Tibial artery (tissue), 4 donors: ENCODE measurements at regions not wholly inside any gene's neighbourhood (a gene's known extent, or its start where the extent isn't known, plus 50 kb on each side); places are given as distances from the start of the nearest gene placed in this dataset.

Experiments
- DNase-seq, 2 donors: peaks; one replicate each; pipeline ENCODE4 v3.0.0-alpha.2; 2019
- H3K27ac ChIP-seq, 2 donors: fragments of 200-600 bp; sonication (generic) in 1 of 2; 1 replicate in 1 of 2; 2 replicates in 1 of 2; pipeline ENCODE4 v1.5.1; 2018 to 2019; ENCODE audit warnings: mild to moderate bottlenecking in 1 of 2
- H3K27me3 ChIP-seq, 2 donors: fragments of 200-600 bp; sonication (generic) in 1 of 2; one replicate each; pipeline versions ENCODE4 v1.5.1 to v1.6.0; 2016 to 2019
- H3K36me3 ChIP-seq, 3 donors: fragments of 200-600 bp; sonication (generic) in 2 of 3; one replicate each; pipeline ENCODE4 v1.5.1; 2016 to 2019; ENCODE audit warnings: mild to moderate bottlenecking in 2 of 3
- H3K4me1 ChIP-seq, 4 donors: fragments of 200-600 bp; sonication (generic) in 2 of 4; 1 replicate in 3 of 4; 2 replicates in 1 of 4; pipeline ENCODE4 v1.5.1; 2016 to 2019
- H3K4me3 ChIP-seq, 2 donors: fragments of 200-600 bp; sonication (generic) in 1 of 2; 1 replicate in 1 of 2; 2 replicates in 1 of 2; pipeline ENCODE4 v1.5.1; 2018 to 2019; ENCODE audit warnings: mild to moderate bottlenecking in 2 of 2
- H3K9me3 ChIP-seq, 3 donors: fragments of 200-600 bp; sonication (generic) in 1 of 3; one replicate each; pipeline ENCODE4 v1.5.1; 2016 to 2019
- CTCF ChIP-seq, 2 experiments: fragments of 200-600 bp in 1 of 2; fragments of 450-650 bp in 1 of 2; IDR thresholded peaks; one replicate each; pipeline ENCODE4 v1.5.1; 2017 to 2019; ENCODE audit warnings: antibody characterized with exemption in 2 of 2, mild to moderate bottlenecking in 1 of 2, moderate library complexity in 1 of 2
- intact Hi-C: fragments of 100-400 bp; cut with DNase I; formaldehyde crosslinking; loops from one replicate; pipeline ENCODE4 v1.15.0; 2023; ENCODE audit warnings: low total_unique reads

DNA sequence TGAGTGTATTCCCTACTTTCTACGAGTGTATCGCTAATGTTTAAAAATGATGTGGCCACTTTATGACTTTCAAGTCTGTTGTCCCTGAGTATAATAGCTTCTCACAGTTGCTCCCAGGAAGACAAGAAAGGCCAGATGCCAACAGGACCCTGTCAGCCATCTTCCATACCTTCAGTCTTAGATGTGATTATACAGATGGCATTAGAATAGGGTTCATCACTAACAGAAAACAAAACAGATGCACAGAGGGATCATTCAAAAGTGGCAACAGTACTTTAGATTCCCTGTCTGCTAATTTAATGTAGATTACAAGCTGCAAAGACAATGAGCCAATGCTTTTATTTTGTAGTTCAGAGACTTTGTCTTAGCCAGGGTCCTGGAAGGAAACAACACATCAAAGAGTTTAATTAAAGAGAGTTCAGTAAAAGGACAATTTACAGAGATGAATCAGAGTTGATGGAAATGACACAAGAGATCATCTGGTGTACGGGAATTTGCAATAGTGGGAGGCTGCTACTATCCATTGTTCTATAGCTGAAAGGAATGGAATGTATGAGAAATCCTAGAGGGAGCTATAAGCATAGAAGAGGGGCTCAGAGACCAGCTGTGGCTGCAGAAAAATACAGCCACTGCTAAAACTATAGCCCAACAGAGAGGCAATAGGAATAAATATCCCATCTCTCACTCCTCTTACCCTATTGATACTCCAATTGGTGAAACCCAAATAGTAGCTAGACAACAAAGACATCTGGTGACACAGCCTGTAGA is 393.7 kb upstream of the SMC2 start:
- Histone ChIP-seq H3K4me3 (no peak overlapping the region), H3K4me1 (no peaks in the 10 kb centered on the region), H3K27me3 (no peaks in the 10 kb centered on the region), H3K27ac (no peak overlapping the region), H3K36me3 (no peaks in the 10 kb centered on the region), H3K9me3 (no peaks in the 10 kb centered on the region)
- no peak for TF ChIP-seq CTCF (IDR thresholded peaks at IDR 0.05)
- no peak for DNase-seq
- intact Hi-C loops, result no loop called here

- Histone ChIP-seq H3K27me3 (no peaks in the 10 kb centered on the region), H3K4me1 (no peaks in the 10 kb centered on the region), H3K27ac (no peak overlapping the region), H3K36me3 (no peaks in the 10 kb centered on the region), H3K4me3 (no peak overlapping the region), H3K9me3 (no peaks in the 10 kb centered on the region)
- intact Hi-C loops, result no loop called here
- no peak for DNase-seq
- no peak for TF ChIP-seq CTCF (IDR thresholded peaks at IDR 0.05)
Measured at GRCh38 chr9:103702572-103702971, 391.5 kb upstream of the SMC2 start.

DNA sequence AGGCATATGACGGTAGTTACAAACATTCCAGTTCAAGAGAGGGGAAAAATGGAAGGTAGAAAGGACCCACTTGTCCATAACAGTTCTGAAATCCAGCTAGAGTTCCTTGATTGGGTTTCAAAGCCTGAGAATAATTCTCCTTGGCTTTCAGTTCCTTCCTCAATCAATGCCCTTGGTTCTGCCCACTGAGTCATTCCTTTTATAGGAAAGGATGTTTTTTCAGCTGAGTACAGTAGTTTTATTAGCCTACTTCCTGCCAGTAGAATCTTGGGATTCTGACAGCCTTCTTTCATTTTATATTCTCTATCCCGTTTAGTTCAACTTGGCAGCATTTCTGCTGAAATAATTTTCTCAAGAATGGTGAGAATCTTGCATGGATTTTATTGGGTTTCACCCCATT is 386.9 kb upstream of the SMC2 start:
- H3K27me3 ChIP-seq, result no peaks in the 10 kb centered on the region
- intact Hi-C loops, result no loop called here
- no peaks in the 10 kb centered on the region for H3K9me3 ChIP-seq
- no peak overlapping the region for H3K4me3 ChIP-seq
- H3K4me1 ChIP-seq, result no peaks in the 10 kb centered on the region
- TF ChIP-seq CTCF (IDR thresholded peaks at IDR 0.05), result no peak
- DNase-seq, result no peak
- no peaks in the 10 kb centered on the region for H3K36me3 ChIP-seq
- H3K27ac ChIP-seq, result no peak overlapping the region

DNA sequence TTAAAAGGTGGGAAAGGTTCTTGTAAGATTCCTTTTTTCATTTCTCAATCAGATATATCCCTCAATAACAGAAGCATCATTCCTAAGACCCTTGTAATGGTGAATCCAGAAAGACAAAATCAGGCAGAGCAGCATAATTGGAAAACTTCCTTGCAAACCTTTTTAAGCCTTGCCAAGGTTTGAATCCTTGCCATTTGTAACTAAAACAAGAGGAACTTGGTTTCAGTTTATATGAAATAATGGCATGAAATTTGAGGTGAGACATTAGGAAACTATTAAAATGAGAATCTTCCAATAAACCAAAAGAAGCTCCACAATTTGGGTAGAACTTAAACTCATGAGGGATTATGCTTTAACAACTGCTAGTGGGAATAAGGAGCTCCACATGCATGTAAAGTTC is 384.7 kb upstream of the SMC2 start:
- Histone ChIP-seq H3K27me3 (no peaks in the 10 kb centered on the region), H3K36me3 (no peaks in the 10 kb centered on the region), H3K4me1 (no peaks in the 10 kb centered on the region), H3K27ac (no peak overlapping the region), H3K4me3 (no peak overlapping the region), H3K9me3 (no peaks in the 10 kb centered on the region)
- no peak for DNase-seq
- intact Hi-C loops, result no loop called here
- TF ChIP-seq CTCF (IDR thresholded peaks at IDR 0.05), result no peak

DNA sequence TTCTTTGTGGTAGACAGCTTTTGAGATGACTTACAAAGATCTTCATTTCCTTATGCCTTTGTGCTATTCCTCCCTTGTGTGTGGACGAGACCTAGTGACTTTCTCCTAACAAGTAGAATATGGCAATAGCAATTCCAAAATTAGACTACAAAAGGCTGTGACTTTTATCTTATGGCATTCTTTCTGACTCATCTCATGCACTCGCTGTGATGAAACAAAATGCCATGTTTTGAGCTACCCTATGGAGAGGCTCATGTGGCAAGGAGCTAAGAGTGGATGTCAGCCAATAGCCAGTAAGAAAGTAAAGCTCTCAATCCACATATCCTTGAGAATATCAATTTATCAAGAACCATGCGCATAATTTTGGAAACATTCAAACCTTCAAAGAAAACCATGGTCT is 380.5 kb upstream of the SMC2 start:
- no peak overlapping the region for H3K4me3 ChIP-seq
- H3K36me3 ChIP-seq, result no peaks in the 10 kb centered on the region
- intact Hi-C loops, result no loop called here
- no peak for DNase-seq
- no peak overlapping the region for H3K27ac ChIP-seq
- H3K4me1 ChIP-seq, result no peaks in the 10 kb centered on the region
- no peaks in the 10 kb centered on the region for H3K9me3 ChIP-seq
- H3K27me3 ChIP-seq, result no peaks in the 10 kb centered on the region
- TF ChIP-seq CTCF (IDR thresholded peaks at IDR 0.05), result no peak

DNA sequence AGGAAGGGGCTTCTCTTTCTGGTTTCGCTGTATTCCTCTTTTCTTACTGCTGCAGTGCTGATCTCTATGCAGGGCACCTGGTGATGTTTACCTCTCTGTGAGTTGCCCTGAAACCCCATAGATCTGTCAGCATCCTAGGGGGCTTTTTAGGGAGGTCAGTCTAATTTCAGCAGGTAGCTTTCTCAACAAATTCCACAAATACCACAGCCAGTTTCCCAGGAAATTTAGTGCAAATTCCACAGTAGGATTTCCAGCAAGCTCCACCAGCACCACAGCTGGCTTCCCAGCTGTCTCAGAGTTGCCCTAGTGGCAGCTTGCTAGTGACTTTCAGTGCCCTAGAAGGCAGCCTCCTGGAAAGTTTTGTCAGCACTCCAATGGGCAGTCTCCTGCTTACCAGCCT is 379.1 kb upstream of the SMC2 start:
- TF ChIP-seq CTCF (IDR thresholded peaks at IDR 0.05), result no peak
- Histone ChIP-seq H3K27me3 (no peaks in the 10 kb centered on the region), H3K27ac (no peak overlapping the region), H3K36me3 (no peaks in the 10 kb centered on the region), H3K4me3 (no peak overlapping the region), H3K4me1 (no peaks in the 10 kb centered on the region), H3K9me3 (no peaks in the 10 kb centered on the region)
- DNase-seq, result no peak
- intact Hi-C loops, result loop anchor here (5.0 kb wide), 1 partner anchor 1363 kb away; no protein-coding TSS in a partner anchor
